Chondrocyte (in vitro differentiated cells): ENCODE measurements at regions not wholly inside any gene's neighbourhood (a gene's known extent, or its start where the extent isn't known, plus 50 kb on each side); places are given as distances from the start of the nearest gene placed in this dataset.
A peak's percentile ranks its signal among the peaks of the same experiment; 100 is the strongest.
"Not testable (repeated sequence)": the region's sequence is repeated elsewhere in the genome, so short reads cannot be mapped to it uniquely, and the experiment has no call there.

Experiments
- DNase-seq: peaks from one replicate; pipeline ENCODE4 v3.0.0; 2021; ENCODE audit warnings: mixed read lengths, low spot score
- H3K27ac Mint-ChIP-seq: one replicate; pipeline ENCODE4 v1.8.0; 2021; ENCODE audit warnings: mild to moderate bottlenecking, moderate library complexity, mixed read lengths; ENCODE audit not compliant: unreplicated experiment
- H3K27me3 Mint-ChIP-seq: 2 replicates; pipeline ENCODE4 v1.8.0; 2021; ENCODE audit warnings: low read depth, mixed read lengths
- H3K36me3 Mint-ChIP-seq: 2 replicates; pipeline ENCODE4 v1.8.0; 2021; ENCODE audit warnings: low read depth, mixed read lengths
- H3K4me1 Mint-ChIP-seq: 2 replicates; pipeline ENCODE4 v1.8.0; 2021; ENCODE audit warnings: low read depth, mild to moderate bottlenecking, mixed read lengths
- H3K4me3 Mint-ChIP-seq: one replicate; pipeline ENCODE4 v1.8.0; 2021; ENCODE audit warnings: mild to moderate bottlenecking, moderate library complexity, mixed read lengths; ENCODE audit not compliant: unreplicated experiment
- H3K9me3 Mint-ChIP-seq: 2 replicates; pipeline ENCODE4 v1.8.0; 2021; ENCODE audit warnings: low read depth, mixed read lengths
- CTCF ChIP-seq: fragments of 200-600 bp; sonication (generic); IDR thresholded peaks from 2 replicates; pipeline ENCODE4 v1.5.0; 2021; ENCODE audit warnings: antibody characterized with exemption, mild to moderate bottlenecking, moderate library complexity

DNA sequence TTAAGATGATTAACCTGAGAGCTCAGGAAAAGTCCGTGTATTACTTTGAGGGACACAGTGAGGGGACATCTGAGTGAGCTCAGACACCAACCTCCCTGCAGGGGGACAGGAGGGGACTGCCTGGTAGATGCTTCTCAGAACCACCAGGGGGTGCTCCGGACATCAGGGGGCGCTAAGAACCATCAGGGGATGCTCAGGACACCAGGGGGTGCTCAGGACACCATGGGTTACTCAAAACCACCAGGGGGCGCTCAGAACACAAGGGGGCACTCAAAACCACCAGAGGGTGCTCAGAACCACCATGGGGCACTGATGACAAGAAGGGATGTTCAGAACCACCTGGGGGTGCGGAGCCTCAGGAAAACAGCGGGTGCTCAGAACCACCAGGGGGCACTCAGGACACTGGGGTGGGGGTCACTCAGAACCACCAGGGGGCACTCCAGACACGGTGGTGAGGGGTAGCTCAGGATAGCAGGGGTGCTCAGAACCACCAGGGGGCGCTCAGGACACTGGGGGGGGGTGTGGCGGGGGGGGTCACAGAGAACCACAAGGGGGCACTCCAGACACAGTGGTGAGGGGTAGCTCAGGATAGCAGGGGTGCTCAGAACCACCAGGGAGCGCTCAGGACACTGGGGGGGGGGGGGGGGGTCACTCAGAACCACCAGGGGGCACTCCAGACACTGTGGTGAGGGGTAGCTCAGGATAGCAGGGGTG lies 165.3 kb downstream of the ZNF267 start:
- H3K4me1 Mint-ChIP-seq, H3K27me3 Mint-ChIP-seq, H3K27ac Mint-ChIP-seq, H3K36me3 Mint-ChIP-seq, H3K4me3 Mint-ChIP-seq, H3K9me3 Mint-ChIP-seq: not testable (repeated sequence)
- DNase-seq = peak; percentile 15

- H3K4me1 Mint-ChIP-seq, H3K9me3 Mint-ChIP-seq, H3K27ac Mint-ChIP-seq, H3K27me3 Mint-ChIP-seq, DNase-seq, H3K4me3 Mint-ChIP-seq, H3K36me3 Mint-ChIP-seq: not testable (repeated sequence)
Measured at GRCh38 chr16:32039919-32040318, 166.3 kb downstream of the ZNF267 start.

DNA sequence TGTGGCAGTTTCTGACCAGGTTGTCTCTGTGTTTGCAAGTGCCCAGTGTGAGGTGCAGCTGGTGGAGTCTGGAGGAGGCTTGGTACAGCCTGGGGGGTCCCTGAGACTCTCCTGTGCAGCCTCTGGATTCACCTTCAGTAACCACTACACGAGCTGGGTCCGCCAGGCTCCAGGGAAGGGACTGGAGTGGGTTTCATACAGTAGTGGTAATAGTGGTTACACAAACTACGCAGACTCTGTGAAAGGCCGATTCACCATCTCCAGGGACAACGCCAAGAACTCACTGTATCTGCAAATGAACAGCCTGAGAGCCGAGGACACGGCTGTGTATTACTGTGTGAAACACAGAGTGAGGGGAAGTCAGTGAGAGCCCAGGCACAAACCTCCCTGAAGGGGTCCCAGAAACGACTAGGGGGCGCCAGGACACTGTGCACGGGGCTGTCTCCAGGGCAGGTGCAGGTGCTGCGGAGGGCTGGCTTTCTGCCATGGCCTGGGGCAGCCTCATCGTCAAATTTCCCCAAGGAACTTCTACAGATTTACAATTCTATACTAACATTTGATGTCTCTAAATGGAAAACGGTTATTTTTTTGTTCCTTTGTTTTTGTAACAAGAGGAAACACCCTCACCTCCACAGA lies 187.0 kb upstream of the TP53TG3D start:
- peak; percentile 29 for DNase-seq
- not testable (repeated sequence) for H3K36me3 Mint-ChIP-seq, H3K27me3 Mint-ChIP-seq, H3K4me3 Mint-ChIP-seq, H3K27ac Mint-ChIP-seq, H3K9me3 Mint-ChIP-seq, H3K4me1 Mint-ChIP-seq

DNA sequence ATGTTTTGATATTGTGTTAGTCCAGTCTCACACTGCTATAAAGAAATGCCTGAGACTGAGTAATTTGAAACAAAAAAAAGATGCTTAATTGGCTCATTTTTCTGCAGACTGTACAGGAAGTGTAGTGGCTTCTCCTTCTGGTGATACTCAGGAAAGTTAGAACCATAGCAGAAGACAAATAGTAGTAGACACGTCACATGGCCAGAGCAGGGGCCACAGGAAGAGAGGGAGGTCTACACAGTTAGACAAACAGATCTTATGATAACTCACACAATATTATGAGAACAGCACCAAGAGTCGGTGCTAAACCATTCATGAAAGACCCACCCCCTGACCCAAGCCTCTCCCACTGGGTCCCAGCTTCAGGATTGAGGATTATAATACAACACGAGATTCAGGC lies 181.5 kb upstream of the TP53TG3D start:
- not testable (repeated sequence) for H3K27ac Mint-ChIP-seq, H3K9me3 Mint-ChIP-seq, H3K36me3 Mint-ChIP-seq, DNase-seq, H3K4me1 Mint-ChIP-seq, H3K4me3 Mint-ChIP-seq, H3K27me3 Mint-ChIP-seq

DNA sequence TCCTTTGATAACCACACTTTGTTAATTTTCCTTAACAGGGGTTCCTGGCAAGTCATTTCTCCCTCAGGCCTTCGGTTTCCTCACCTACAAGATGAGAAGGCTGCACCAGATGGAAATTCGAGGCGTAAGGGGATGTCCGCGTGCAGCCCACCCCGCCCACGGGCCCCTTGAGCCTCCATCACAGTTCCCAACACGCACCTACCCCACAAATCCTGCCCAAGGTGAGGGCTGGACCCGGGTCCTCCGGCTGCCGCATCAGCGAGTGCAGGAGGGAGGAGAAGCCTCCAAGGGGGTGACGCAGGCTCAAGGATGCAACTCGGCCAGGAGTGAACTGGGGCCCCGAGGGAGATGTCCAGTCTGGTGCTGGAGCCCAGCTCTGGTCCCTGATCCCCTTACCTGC lies 169.2 kb upstream of the TP53TG3D start:
- peak; percentile 42 for DNase-seq
- H3K27me3 Mint-ChIP-seq, H3K27ac Mint-ChIP-seq, H3K9me3 Mint-ChIP-seq, H3K4me1 Mint-ChIP-seq, H3K4me3 Mint-ChIP-seq, H3K36me3 Mint-ChIP-seq: not testable (repeated sequence)

GRCh38 chr16:32084656-32085401 lies 168.3 kb upstream of the TP53TG3D start:
- H3K36me3 Mint-ChIP-seq, H3K27ac Mint-ChIP-seq, H3K4me3 Mint-ChIP-seq, H3K4me1 Mint-ChIP-seq, H3K9me3 Mint-ChIP-seq, H3K27me3 Mint-ChIP-seq: not testable (repeated sequence)
- DNase-seq = peak; percentile 37

GRCh38 chr16:32085438-32086141 lies 167.5 kb upstream of the TP53TG3D start:
- not testable (repeated sequence) for H3K4me3 Mint-ChIP-seq, H3K27me3 Mint-ChIP-seq, H3K36me3 Mint-ChIP-seq, H3K4me1 Mint-ChIP-seq, H3K9me3 Mint-ChIP-seq, H3K27ac Mint-ChIP-seq
- DNase-seq = peak; percentile 28

DNA sequence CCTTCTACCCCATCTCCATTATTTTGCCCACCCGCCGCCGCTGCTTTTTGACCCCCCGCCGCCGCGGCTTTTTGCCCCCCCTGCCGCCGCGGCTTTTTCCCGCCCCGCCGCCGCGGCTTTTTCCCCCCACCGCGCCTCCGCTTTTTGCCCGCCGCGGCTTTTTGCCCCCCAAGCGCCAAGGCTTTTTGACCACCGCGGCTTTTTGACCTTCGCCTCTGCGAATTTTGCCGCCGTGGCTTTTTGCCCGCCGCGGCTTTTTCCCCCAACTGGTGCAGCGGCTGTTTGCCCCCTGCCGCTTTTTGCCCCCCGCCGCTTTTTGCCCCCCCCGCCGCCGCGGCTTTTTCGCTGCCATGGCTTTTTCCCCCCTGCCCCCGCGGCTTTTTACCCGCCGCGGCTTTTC lies 137.5 kb upstream of the TP53TG3D start:
- not testable (repeated sequence) for H3K27ac Mint-ChIP-seq, H3K9me3 Mint-ChIP-seq, H3K4me3 Mint-ChIP-seq, H3K4me1 Mint-ChIP-seq, H3K36me3 Mint-ChIP-seq, H3K27me3 Mint-ChIP-seq
- peak; percentile 20 for DNase-seq

DNA sequence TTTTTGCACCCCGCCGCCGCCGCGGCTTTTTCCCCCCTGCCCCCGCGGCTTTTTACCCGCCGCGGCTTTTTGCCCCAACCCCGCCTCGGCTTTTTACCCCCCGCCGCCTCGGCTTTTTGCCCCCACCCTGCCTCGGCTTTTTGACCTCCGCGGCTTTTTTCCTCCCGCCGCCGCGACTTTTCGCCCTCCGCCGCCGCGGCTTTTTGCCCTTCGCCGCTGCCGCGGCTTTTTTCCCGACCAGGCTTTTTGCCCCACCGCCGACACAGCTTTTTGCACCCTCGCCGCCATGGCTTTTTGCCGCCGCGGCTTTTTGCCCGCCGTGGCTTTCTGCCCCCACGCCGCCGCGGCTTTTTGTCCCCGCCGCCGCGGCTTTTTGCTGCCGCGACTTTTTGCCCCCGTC lies 137.0 kb upstream of the TP53TG3D start:
- no peak for TF ChIP-seq CTCF
- H3K9me3 Mint-ChIP-seq = peaks cover 3% of the 10 kb centered on the region

GRCh38 chr16:32116533-32116932 lies 136.6 kb upstream of the TP53TG3D start:
- H3K4me3 Mint-ChIP-seq = not testable (repeated sequence)

More for the DNA sequence above, 137.0 kb upstream of the TP53TG3D start:
- Mint-ChIP-seq H3K36me3 (no peaks in the 10 kb centered on the region), H3K4me3 (no peak overlapping the region), H3K27ac (no peak overlapping the region), H3K27me3 (no peaks in the 10 kb centered on the region), H3K4me1 (no peaks in the 10 kb centered on the region)
- peak; percentile 27 for DNase-seq

DNA sequence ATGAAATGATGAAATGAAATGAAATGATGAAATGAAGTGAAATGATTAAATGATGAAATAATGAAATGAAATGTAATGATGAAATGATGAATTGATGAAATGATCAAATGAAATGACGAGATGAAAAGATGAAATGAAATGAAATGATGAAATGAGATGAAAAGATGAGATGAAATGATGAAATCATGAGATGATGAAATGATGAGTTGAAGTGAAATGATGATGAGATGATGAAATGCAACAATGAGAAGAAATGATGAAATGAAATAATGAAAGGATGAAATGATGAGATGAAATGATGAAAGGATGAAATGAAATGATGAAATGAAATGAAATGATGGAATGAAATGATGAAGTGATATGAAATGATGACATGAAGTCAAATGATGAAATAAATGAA lies 132.7 kb upstream of the TP53TG3D start:
- not testable (repeated sequence) for H3K4me1 Mint-ChIP-seq, H3K27me3 Mint-ChIP-seq, H3K36me3 Mint-ChIP-seq, DNase-seq, H3K9me3 Mint-ChIP-seq, H3K4me3 Mint-ChIP-seq, H3K27ac Mint-ChIP-seq

More at GRCh38 chr16:32116533-32116932, 136.6 kb upstream of the TP53TG3D start:
- not testable (repeated sequence) for H3K27ac Mint-ChIP-seq, H3K36me3 Mint-ChIP-seq, H3K27me3 Mint-ChIP-seq, H3K4me1 Mint-ChIP-seq, H3K9me3 Mint-ChIP-seq
- peak; percentile 63 for DNase-seq
